NCI-H2196 treated with DMSO at 0.1 percent for 48 hours (cell line): ENCODE measurements at regions not wholly inside any gene's neighbourhood (a gene's known extent, or its start where the extent isn't known, plus 50 kb on each side); places are given as distances from the start of the nearest gene placed in this dataset.

Source experiments
- DNase-seq: peaks from one replicate; lab custom pipeline; 2025; ENCODE audit not compliant: unreplicated experiment; lab: John Stamatoyannopoulos, UW

DNA sequence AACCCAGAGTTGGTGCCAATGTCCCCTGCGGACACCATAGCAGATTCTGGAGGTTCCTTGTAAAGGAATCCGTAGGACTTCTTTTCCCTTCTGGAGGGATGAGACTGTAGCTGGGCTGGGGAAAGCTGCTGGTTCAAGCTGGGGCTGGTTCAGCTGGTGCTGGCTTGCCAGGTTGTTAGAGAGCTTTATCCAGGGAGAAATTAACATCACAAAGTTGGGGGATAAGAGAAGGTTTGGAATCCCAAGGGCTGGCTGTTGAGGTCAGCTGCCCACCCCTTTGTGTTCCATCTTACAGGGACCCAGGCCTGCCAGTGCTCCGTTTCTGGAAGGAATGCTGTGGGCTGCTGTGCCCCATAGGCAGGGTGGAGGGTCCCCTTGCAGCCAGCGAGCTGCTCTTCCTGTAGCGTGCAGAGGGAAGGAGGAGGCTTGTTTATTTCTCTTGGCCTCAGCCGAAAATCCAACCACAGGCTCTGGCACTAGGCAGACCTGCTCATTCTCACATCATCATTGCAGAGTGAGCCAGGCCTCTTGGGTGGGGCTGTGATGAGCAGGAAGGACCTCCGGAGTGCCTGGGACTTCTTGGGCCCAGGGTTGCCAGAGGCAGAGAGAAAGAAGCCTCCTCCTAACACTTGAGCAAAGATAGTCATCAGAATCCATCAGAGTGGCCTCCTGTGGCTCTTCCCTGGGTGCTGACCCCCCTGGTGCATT, 251.1 kb downstream of the SEC14L1 start:
- no peak for DNase-seq

DNA sequence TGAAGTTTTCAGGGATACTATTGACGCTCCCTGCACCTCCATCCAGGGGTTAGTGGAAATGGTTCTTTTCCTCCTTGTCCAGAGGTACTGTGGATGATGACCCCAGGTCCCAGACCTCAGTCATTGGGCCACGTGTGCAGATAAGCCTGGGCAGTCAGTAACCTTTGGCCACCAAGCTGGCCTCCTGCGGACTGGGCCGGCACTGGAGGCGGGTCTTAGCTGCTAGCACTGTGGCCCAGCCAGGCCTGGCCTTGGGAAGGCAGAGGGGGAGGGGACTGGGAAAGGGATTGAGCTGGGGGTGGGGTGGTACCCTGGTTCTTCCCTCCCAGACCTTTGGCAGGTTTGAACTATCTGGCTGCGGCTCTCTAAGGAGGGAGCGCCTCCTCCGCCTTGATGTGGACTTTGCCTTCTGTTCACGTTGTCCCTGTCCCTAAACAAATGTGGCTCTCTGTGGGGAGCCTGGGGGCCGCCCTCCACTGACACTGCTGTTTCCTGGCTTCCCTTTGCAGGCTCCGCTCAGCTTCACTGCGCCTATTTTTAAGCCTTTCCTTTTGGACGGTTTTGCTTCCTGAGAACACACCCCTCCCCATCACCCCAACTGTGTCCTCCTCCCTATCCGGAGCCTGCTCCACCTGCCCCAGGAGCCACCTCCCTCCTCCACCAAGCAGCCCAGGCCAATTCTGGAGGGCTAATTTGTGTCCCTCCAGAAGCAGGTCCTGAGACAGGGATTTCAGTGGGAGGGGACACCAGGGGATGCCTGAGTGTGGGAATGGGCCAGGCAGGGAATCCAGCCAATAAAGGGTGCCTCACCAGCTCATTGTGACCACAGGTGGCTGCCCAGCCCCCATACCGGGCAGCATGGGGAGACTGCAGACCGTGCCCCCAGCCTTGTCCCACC, 251.9 kb downstream of the SEC14L1 start:
- DNase-seq, result no peak

GRCh38 chr17:77393274-77393600, 252.5 kb downstream of the SEC14L1 start:
- DNase-seq, result no peak

DNA sequence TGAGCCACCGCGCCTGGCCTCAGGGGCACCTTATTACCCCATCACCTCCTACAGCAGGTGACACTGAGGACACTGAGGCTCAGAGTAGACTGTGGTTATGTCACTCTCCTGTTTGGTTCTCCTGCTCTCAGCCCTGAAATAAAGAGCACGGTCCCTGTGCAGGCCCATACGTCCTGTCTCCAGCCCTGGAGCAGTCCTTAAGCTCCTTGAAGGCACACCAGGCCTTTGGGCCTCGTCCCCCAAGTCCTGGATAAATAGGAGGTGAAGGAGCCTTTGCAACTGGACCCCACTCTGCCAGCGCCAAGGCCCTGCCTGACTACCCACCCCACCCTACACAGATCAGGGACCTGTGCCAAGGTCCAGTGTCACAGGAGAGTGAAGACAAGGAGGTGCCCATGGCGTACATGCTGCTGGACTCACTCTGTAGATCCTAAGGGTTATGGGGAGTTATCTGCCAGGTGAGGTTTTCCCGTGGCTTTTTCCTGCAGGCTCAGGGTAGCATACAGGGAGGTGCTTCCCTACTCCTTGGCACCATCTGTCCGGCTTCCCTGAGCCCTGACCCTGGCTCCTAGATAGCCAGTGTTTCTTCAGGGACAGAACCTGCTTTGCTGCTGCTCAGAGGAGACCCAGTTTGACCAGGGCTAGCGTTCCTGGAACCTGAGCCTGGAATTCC, 253.2 kb downstream of the SEC14L1 start:
- no peak for DNase-seq

DNA sequence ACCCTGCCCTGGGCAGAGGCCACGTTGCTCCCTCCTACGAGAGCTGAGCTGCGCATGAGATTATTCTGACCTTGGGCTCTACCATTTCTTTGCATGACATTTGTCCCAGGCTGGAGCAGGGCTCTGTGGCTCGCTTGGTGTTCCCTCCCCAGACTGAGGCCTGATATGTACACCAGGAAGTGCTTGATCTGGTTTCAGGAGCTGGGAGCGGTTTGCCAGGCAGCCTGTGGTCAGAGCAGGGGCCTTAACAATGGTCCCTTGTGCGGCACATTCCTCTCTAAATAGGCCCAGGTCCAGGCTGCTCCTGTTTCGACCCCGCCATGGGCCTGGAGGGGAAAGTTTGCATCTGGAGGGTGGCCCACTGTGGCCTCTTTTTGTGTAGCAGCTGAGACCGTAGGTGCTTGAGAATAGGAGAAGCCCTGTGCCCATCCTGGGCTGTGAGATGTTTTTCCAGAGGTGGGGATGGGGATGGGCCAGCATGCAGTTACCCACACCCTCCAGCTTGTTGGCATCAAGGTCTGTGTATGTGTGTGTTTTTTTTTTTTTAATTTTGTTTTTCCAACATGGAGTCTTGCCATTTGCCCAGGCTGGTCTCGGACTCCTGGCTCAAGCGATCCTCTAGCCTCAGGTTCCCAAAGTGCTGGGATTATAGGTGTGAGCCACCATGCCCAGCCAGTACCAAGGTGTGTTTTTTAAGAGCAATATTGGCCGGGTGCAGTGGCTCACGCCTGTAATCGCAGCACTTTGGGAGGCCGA, 253.9 kb downstream of the SEC14L1 start:
- DNase-seq, result peak; percentile 95

- DNase-seq, result no peak
These were observed 254.8 kb downstream of the SEC14L1 start for GRCh38 chr17:77395501-77396048.

- DNase-seq, result no peak
These were observed 255.8 kb downstream of the SEC14L1 start for GRCh38 chr17:77396610-77397009.

- no peak for DNase-seq
These were observed 257.5 kb downstream of the SEC14L1 start for GRCh38 chr17:77398274-77398673.

- no peak for DNase-seq
These were observed 258.7 kb downstream of the SEC14L1 start for GRCh38 chr17:77399319-77399957.

DNA sequence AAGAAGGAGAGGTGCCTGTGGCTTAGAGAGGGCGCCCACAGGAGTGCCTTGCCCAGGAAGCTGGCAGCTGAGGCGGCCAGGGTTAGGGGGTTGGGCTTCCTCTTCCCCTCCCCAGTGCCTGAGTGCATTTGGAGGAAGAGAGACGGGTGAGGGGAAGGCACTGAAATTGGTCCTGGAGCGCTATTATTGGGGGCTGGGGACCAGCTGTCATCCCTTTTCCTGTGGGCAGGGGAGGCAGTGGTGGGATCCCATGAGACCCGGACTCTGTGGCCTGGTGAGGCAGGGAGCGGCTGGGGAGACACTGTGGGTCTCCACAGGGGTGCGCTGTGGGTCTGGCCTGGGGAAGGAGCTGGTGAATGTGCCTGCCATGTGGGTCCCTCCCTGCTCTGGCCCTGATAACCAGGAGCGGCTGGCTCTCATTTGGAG, 259.7 kb downstream of the SEC14L1 start:
- DNase-seq, result no peak

GRCh38 chr17:77402159-77402731, 261.5 kb downstream of the SEC14L1 start:
- DNase-seq, result no peak

DNA sequence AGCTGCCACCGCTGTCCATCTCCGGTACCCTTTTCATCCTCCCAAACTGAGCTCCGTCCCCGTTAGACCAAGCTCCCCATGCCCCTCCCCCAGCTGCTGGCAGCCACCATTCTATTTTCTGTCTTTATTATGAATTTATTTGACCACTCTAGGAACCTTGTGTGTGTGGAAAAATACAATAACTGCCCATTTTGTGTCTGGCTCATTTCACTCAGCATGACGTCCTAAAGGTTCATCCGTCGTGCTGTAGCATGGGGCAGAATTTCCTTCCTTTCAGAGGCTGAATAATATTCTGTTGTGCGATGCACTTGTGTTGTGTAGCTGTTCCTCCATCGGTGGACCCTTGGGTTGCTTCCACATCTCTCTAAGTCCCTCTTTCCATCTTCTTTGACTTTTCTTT, 263.1 kb downstream of the SEC14L1 start:
- no peak for DNase-seq

DNA sequence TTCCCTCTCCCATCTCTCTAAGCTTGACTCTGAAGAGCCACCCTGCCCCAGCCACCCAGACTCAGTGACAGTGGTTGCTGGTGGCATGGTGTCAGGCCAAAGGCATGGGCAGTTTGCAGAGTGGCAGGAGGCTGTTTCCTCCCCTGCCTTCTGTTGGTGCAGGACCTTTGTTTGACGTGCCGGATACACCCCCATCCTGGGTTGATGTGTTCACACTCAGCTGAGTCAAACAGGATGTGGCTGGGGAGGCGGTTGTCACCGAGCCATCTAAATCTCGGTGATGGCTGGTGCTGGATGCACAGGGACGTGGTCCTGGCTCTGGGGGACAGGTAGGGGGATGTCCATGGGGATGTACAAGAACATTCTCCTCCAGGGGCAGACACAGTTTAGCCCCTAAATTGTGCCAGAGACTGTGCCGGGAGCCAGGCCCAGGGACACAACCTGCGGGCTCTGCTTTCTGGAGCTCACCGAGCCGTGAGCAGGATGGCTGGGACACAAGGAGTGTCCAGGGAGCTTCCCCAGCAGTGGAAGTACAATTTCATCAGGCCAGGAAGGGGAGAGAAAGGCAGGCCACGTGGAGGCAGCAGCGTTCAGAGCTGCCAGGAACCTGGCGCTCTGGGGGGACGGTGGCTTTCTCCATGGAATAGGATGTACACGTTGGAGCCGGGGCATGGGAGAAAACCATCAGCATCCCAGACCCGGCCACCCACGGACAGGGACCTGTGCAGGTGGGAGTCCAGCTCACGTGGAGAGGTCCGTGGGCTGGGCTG, 264.2 kb downstream of the SEC14L1 start:
- DNase-seq, result no peak

- DNase-seq, result no peak
These were observed 265.3 kb downstream of the SEC14L1 start for GRCh38 chr17:77405867-77406732.

DNA sequence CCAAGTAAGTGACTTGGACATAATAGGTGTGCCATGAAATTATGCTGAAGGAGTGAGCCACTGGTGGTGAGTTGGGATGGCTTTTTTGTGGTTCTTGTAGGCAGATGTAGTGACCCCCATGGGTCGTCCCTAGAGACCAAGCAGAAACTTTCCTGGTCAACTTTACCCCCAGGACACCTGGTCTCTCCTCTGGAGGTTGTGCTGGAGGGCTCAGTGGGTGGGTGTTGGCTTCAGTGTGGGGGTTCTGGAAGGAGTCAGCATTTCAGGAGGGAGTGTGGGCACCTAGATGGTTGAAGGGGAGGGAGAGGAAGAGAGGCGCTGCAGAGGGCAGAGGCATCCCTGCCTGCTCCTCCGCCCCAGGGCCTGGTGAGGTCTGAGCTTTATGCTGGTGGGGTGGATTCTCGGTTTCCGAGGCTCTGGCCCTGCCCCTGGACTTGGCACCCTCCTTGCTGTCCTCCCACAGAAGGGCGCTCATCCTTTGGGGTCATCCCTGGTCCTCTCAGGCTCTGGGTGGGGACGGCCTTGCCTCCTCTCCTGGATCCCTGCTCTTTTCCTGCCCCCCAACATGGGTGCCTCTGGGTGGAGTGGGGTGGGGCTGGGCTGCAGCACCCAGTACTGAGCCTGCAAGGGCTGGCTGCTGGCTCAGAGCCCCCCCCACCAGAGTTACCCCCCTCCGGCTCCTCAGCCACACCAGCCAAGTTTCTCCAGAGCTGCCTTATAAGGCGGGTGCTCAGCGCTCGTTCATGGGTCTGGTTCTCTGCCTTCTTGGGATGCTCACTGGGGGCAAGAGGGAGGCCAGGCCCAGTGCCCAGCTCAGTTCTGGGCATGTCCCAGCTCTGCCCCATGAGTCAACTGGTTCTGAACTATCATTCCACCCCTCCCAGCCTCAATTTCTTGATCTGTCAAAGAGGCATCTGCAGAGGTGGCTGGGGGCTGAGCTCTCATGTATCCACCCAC, 266.8 kb downstream of the SEC14L1 start:
- no peak for DNase-seq

- DNase-seq, result no peak
These were observed 267.5 kb downstream of the SEC14L1 start for GRCh38 chr17:77408284-77408683.
